ENCODE measurements at regions not wholly inside any gene's neighbourhood (a gene's known extent, or its start where the extent isn't known, plus 50 kb on each side); places are given as distances from the start of the nearest gene placed in this dataset.
A peak's percentile ranks its signal among the peaks of the same experiment; 100 is the strongest.

- Histone ChIP-seq H2AFZ (ENCODE audit: low read length) (no peak overlapping the region), H3K79me2 (ENCODE audit: control insufficient read depth, insufficient read depth, low read length) (no peaks in the 10 kb centered on the region), H3K9me3 (ENCODE audit: control insufficient read depth, insufficient read depth, low read depth, low read length) (no peaks in the 10 kb centered on the region), H3K9ac (ENCODE audit: insufficient read depth, low read length) (no peak overlapping the region), H3K4me3 (replicated peaks in 1 of 4; ENCODE audit: control extremely low read depth in 1 of 4, insufficient read depth in 1 of 4, low read depth in 3 of 4, low read length in 4 of 4) (peak overlapping the region in 1 of 4 experiments; percentile 13), H3K36me3 (ENCODE audit: control insufficient read depth, insufficient read depth, low read length) (no peaks in the 10 kb centered on the region), H3K4me1 (ENCODE audit: control insufficient read depth, extremely low read depth, insufficient read depth, low read length) (no peaks in the 10 kb centered on the region), H3K27me3 (ENCODE audit: control insufficient read depth, insufficient read depth, low read length) (no peaks in the 10 kb centered on the region), H3K4me2 (ENCODE audit: extremely low read depth, insufficient read depth, low read length) (peak overlapping the region; percentile 46), H4K20me1 (ENCODE audit: control insufficient read depth, extremely low read depth, insufficient read depth, low read length) (no peaks in the 10 kb centered on the region), H3K27ac (ENCODE audit: insufficient read depth, low read length) (no peak overlapping the region)
- DNase-seq (ENCODE audit: low read depth in 2 of 2): peak; percentile 16 to 71
- no peak for TF ChIP-seq EZH2 (IDR thresholded peaks at IDR 0.05; ENCODE audit: low read length, missing control alignments)
- TF ChIP-seq CTCF (conservative IDR thresholded peaks at IDR 0.05 in 1 of 2, IDR thresholded peaks at IDR 0.05 in 1 of 2; ENCODE audit: low read depth in 1 of 2, low read length in 2 of 2): no peak
These were observed 106.8 kb upstream of the GALNT5 start for GRCh38 chr2:157150747-157151146.

- no peaks in the 10 kb centered on the region for H3K4me1 ChIP-seq (ENCODE audit: control insufficient read depth, extremely low read depth, insufficient read depth, low read length)
- no peaks in the 10 kb centered on the region for H4K20me1 ChIP-seq (ENCODE audit: control insufficient read depth, extremely low read depth, insufficient read depth, low read length)
- no peak overlapping the region for H3K9ac ChIP-seq (ENCODE audit: insufficient read depth, low read length)
- DNase-seq (ENCODE audit: low read depth in 2 of 2): no peak
- no peak overlapping the region for H3K4me2 ChIP-seq (ENCODE audit: extremely low read depth, insufficient read depth, low read length)
- no peaks in the 10 kb centered on the region for H3K27me3 ChIP-seq (ENCODE audit: control insufficient read depth, insufficient read depth, low read length)
- H3K27ac ChIP-seq (ENCODE audit: insufficient read depth, low read length): no peak overlapping the region
- no peaks in the 10 kb centered on the region for H3K9me3 ChIP-seq (ENCODE audit: control insufficient read depth, insufficient read depth, low read depth, low read length)
- no peaks in the 10 kb centered on the region for H3K79me2 ChIP-seq (ENCODE audit: control insufficient read depth, insufficient read depth, low read length)
- H3K4me3 ChIP-seq (replicated peaks in 1 of 4; ENCODE audit: control extremely low read depth in 1 of 4, insufficient read depth in 1 of 4, low read depth in 3 of 4, low read length in 4 of 4): no peak overlapping the region
- H2AFZ ChIP-seq (ENCODE audit: low read length): no peak overlapping the region
- TF ChIP-seq EZH2 (IDR thresholded peaks at IDR 0.05; ENCODE audit: low read length, missing control alignments) (no peak), CTCF (conservative IDR thresholded peaks at IDR 0.05 in 1 of 2, IDR thresholded peaks at IDR 0.05 in 1 of 2; ENCODE audit: low read depth in 1 of 2, low read length in 2 of 2) (no peak)
- no peaks in the 10 kb centered on the region for H3K36me3 ChIP-seq (ENCODE audit: control insufficient read depth, insufficient read depth, low read length)
These were observed 105.1 kb upstream of the GALNT5 start for GRCh38 chr2:157152362-157152761.

- Histone ChIP-seq H3K27me3 (ENCODE audit: control insufficient read depth, insufficient read depth, low read length) (no peaks in the 10 kb centered on the region), H3K4me2 (ENCODE audit: extremely low read depth, insufficient read depth, low read length) (no peak overlapping the region), H3K9me3 (ENCODE audit: control insufficient read depth, insufficient read depth, low read depth, low read length) (no peaks in the 10 kb centered on the region), H3K4me3 (replicated peaks in 1 of 4; ENCODE audit: control extremely low read depth in 1 of 4, insufficient read depth in 1 of 4, low read depth in 3 of 4, low read length in 4 of 4) (no peak overlapping the region), H3K9ac (ENCODE audit: insufficient read depth, low read length) (no peak overlapping the region), H2AFZ (ENCODE audit: low read length) (no peak overlapping the region), H3K27ac (ENCODE audit: insufficient read depth, low read length) (no peak overlapping the region), H3K4me1 (ENCODE audit: control insufficient read depth, extremely low read depth, insufficient read depth, low read length) (no peaks in the 10 kb centered on the region), H3K79me2 (ENCODE audit: control insufficient read depth, insufficient read depth, low read length) (no peaks in the 10 kb centered on the region), H3K36me3 (ENCODE audit: control insufficient read depth, insufficient read depth, low read length) (no peaks in the 10 kb centered on the region), H4K20me1 (ENCODE audit: control insufficient read depth, extremely low read depth, insufficient read depth, low read length) (no peaks in the 10 kb centered on the region)
- no peak for TF ChIP-seq CTCF (conservative IDR thresholded peaks at IDR 0.05 in 1 of 2, IDR thresholded peaks at IDR 0.05 in 1 of 2; ENCODE audit: low read depth in 1 of 2, low read length in 2 of 2)
- no peak for TF ChIP-seq EZH2 (IDR thresholded peaks at IDR 0.05; ENCODE audit: low read length, missing control alignments)
- DNase-seq (ENCODE audit: low read depth in 2 of 2): no peak
These were observed 101.5 kb upstream of the GALNT5 start for GRCh38 chr2:157155992-157156391.

Measured in fibroblast of lung (primary cell).